HG02571 (cell line): ENCODE measurements at regions not wholly inside any gene's neighbourhood (a gene's known extent, or its start where the extent isn't known, plus 50 kb on each side); places are given as distances from the start of the nearest gene placed in this dataset.
"Not testable (repeated sequence)": the region's sequence is repeated elsewhere in the genome, so short reads cannot be mapped to it uniquely, and the experiment has no call there.

Experiments
- ATAC-seq: cut with Tn5 transposase; IDR thresholded peaks from one replicate; pipeline ENCODE4 v1.9.1; 2021; ENCODE audit warnings: mild to moderate bottlenecking, moderate library complexity; ENCODE audit not compliant: unreplicated experiment

- no peak for ATAC-seq
Observed at GRCh38 chr13:111006506-111007031, 91.7 kb upstream of the ANKRD10 start.

GRCh38 chr13:111005808-111006505 is 91.1 kb upstream of the ANKRD10 start:
- ATAC-seq, result no peak

GRCh38 chr13:111005364-111005763 is 90.5 kb upstream of the ANKRD10 start:
- ATAC-seq, result no peak

GRCh38 chr13:111004444-111004843 is 89.6 kb upstream of the ANKRD10 start:
- ATAC-seq, result no peak

GRCh38 chr13:111001636-111002035 is 86.8 kb upstream of the ANKRD10 start:
- ATAC-seq, result no peak

GRCh38 chr13:110993788-110994187 is 78.9 kb upstream of the ANKRD10 start:
- ATAC-seq, result no peak

- no peak for ATAC-seq
Observed at GRCh38 chr13:110991991-110992508, 77.2 kb upstream of the ANKRD10 start.

- ATAC-seq, result no peak
Observed at GRCh38 chr13:110989331-110989730, 74.5 kb upstream of the ANKRD10 start.

- ATAC-seq, result no peak
Observed at GRCh38 chr13:110985541-110985940, 70.7 kb upstream of the ANKRD10 start.

- no peak for ATAC-seq
Observed at GRCh38 chr13:110984798-110985197, 69.9 kb upstream of the ANKRD10 start.

GRCh38 chr13:110984381-110984780 is 69.5 kb upstream of the ANKRD10 start:
- ATAC-seq, result no peak

- ATAC-seq, result no peak
Observed at GRCh38 chr13:110983241-110983640, 68.4 kb upstream of the ANKRD10 start.

- ATAC-seq, result no peak
Observed at GRCh38 chr13:110981379-110981778, 66.5 kb upstream of the ANKRD10 start.

GRCh38 chr13:110980921-110981320 is 66.1 kb upstream of the ANKRD10 start:
- ATAC-seq, result no peak

- ATAC-seq, result not testable (repeated sequence)
Observed at GRCh38 chr13:110979149-110979548, 64.3 kb upstream of the ANKRD10 start.

- no peak for ATAC-seq
Observed at GRCh38 chr13:110978390-110978789, 63.5 kb upstream of the ANKRD10 start.

GRCh38 chr13:110976785-110977184 is 61.9 kb upstream of the ANKRD10 start:
- ATAC-seq, result no peak

- no peak for ATAC-seq
Observed at GRCh38 chr13:110973007-110973700, 58.3 kb upstream of the ANKRD10 start.

GRCh38 chr13:110971486-110971885 is 56.6 kb upstream of the ANKRD10 start:
- ATAC-seq, result no peak

GRCh38 chr13:110967156-110967855 is 52.4 kb upstream of the ANKRD10 start:
- not testable (repeated sequence) for ATAC-seq

GRCh38 chr13:110965755-110966134 is 50.9 kb upstream of the ANKRD10 start:
- no peak for ATAC-seq
